BJ (cell line): ENCODE measurements at regions not wholly inside any gene's neighbourhood (a gene's known extent, or its start where the extent isn't known, plus 50 kb on each side); places are given as distances from the start of the nearest gene placed in this dataset.

Experiments
- CTCF ChIA-PET: fragments of 350-600 bp; formaldehyde crosslinking; extraction: SDS; loops from one replicate; lab custom pipeline; 2021; ENCODE audit warnings: antibody characterized with exemption, inconsistent platforms; lab: Yijun Ruan, JAX
- POLR2A ChIA-PET: fragments of 300-600 bp; sonication (Branson Sonifier 250); formaldehyde crosslinking; extraction: SDS; loops from one replicate; lab custom pipeline; 2021; ENCODE audit warnings: antibody characterized with exemption; lab: Charles Lee
- DNase-seq: peaks from one replicate; pipeline ENCODE4 v3.0.0-alpha.2; 2011; ENCODE audit warnings: low read depth
- H3K27me3 ChIP-seq: 2 replicates; pipeline ENCODE4 v1.6.0; 2011; ENCODE audit warnings: low read length; ENCODE audit not compliant: control insufficient read depth, insufficient read depth
- H3K36me3 ChIP-seq: 2 replicates; pipeline ENCODE4 v1.5.1; 2011; ENCODE audit warnings: low read length; ENCODE audit not compliant: control insufficient read depth, insufficient read depth
- H3K4me3 ChIP-seq: 2 replicates; pipeline ENCODE4 v1.5.1; 2011; ENCODE audit warnings: low read depth, mild to moderate bottlenecking, control low read depth, low read length
- TF ChIP-seq, protein P1 (sequence below): IDR thresholded peaks from 2 replicates; pipeline ENCODE4 v1.5.1; 2011; ENCODE audit warnings: low read depth, mild to moderate bottlenecking, control low read depth, inconsistent platforms, low read length, moderate library complexity; ENCODE audit not compliant: insufficient read depth

DNA sequence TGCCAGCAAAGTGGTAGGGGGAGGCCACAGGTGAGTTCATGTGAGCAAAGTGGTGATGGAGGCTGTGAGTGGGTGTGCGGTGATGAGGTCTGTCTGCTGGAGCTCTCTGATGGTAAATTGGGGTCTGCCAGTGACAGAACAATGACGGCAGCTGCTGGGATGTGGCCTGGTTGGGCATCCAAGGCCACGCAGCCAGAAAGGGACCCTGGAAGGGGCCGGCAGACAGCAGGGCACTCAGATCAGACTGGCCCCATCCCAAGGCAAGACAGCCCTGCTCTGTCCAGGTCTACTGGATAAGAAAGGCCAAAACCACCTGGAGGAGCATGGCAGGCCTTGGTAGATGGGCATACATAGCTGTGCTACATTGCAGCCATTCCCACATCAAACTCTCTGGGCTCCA lies 412.9 kb upstream of the RGMB start:
- no peaks in the 10 kb centered on the region for H3K36me3 ChIP-seq
- H3K27me3 ChIP-seq: no peaks in the 10 kb centered on the region
- TF ChIP-seq, protein P1, sequence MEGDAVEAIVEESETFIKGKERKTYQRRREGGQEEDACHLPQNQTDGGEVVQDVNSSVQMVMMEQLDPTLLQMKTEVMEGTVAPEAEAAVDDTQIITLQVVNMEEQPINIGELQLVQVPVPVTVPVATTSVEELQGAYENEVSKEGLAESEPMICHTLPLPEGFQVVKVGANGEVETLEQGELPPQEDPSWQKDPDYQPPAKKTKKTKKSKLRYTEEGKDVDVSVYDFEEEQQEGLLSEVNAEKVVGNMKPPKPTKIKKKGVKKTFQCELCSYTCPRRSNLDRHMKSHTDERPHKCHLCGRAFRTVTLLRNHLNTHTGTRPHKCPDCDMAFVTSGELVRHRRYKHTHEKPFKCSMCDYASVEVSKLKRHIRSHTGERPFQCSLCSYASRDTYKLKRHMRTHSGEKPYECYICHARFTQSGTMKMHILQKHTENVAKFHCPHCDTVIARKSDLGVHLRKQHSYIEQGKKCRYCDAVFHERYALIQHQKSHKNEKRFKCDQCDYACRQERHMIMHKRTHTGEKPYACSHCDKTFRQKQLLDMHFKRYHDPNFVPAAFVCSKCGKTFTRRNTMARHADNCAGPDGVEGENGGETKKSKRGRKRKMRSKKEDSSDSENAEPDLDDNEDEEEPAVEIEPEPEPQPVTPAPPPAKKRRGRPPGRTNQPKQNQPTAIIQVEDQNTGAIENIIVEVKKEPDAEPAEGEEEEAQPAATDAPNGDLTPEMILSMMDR: no peak
- H3K4me3 ChIP-seq: no peak overlapping the region
- ChIA-PET CTCF (interaction anchor here (2.1 kb wide), 1 partner anchor 41 kb away, joined by 5 read pairs; no protein-coding TSS in a partner anchor), POLR2A (no interaction called here)
- DNase-seq: no peak

DNA sequence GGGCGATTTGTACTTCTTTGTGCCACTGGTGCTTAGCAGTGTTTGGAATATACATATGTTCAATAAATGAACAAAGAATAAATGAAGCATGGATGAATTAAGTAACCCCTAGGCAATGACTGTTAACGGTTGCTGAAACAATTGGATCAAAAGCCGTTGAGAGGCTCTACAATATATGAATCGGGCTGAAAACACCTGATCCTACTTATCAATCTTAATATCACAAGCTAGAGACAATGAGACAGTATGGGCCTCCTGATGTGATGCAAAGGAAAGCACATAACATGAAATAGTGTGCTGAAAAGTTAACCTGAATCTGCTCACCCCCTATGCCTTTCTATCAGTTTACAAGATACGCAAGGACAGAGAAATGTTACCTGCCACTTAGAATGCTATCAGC lies 410.3 kb upstream of the RGMB start:
- DNase-seq: no peak
- Histone ChIP-seq H3K4me3 (no peak overlapping the region), H3K27me3 (no peaks in the 10 kb centered on the region), H3K36me3 (no peaks in the 10 kb centered on the region)
- CTCF ChIA-PET: no interaction called here
- TF ChIP-seq, protein P1: no peak
- POLR2A ChIA-PET: no interaction called here

DNA sequence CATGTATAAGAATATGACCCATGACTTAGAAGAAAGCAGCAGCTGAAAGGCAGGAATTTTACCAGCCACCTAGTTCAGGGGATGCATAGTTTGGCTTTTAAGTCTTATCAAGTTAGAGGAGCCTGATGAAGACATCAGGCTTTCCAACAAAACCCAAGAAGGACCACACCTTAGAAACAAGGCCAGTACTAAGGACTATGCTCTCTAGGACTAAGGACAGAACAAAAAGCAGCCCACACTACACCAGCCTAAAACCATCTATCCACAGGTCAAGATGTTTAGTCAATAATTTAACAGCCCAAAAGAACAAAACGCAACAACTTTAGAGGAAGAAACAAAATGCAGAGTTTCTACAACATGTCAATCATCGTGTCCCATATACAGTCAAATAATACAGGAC lies 408.9 kb upstream of the RGMB start:
- no peak for DNase-seq
- H3K36me3 ChIP-seq: no peaks in the 10 kb centered on the region
- no peak overlapping the region for H3K4me3 ChIP-seq
- ChIA-PET POLR2A (no interaction called here), CTCF (interaction anchor here (1.0 to 1.3 kb wide), 3 partner anchors 11 to 25 kb away, joined by 3 to 4 read pairs (median 3); no protein-coding TSS in a partner anchor)
- TF ChIP-seq, protein P1: no peak
- no peaks in the 10 kb centered on the region for H3K27me3 ChIP-seq

- H3K36me3 ChIP-seq: no peaks in the 10 kb centered on the region
- no peak for DNase-seq
- no peak overlapping the region for H3K4me3 ChIP-seq
- TF ChIP-seq, protein P1: no peak
- CTCF ChIA-PET: interaction anchor here (0.8 to 1.3 kb wide), 3 partner anchors 10 to 403 kb away, joined by 3 read pairs; no protein-coding TSS in a partner anchor
- POLR2A ChIA-PET: no interaction called here
- H3K27me3 ChIP-seq: no peaks in the 10 kb centered on the region
Observed at GRCh38 chr5:98365126-98365525, 408.3 kb upstream of the RGMB start.

- DNase-seq: no peak
- ChIA-PET POLR2A (no interaction called here), CTCF (no interaction called here)
- Histone ChIP-seq H3K27me3 (no peaks in the 10 kb centered on the region), H3K36me3 (no peaks in the 10 kb centered on the region), H3K4me3 (no peak overlapping the region)
- TF ChIP-seq, protein P1: no peak
Observed at GRCh38 chr5:98368141-98368540, 405.3 kb upstream of the RGMB start.
